Erythroblast (primary cell): ENCODE measurements at regions not wholly inside any gene's neighbourhood (a gene's known extent, or its start where the extent isn't known, plus 50 kb on each side); places are given as distances from the start of the nearest gene placed in this dataset.

Source experiments
- GATA1 ChIP-seq: IDR thresholded peaks from 2 replicates; pipeline ENCODE4 v1.6.1; 2011; ENCODE audit warnings: low read depth, mild to moderate bottlenecking, control low read depth, low read length, moderate library complexity
- POLR2A ChIP-seq: IDR thresholded peaks from 2 replicates; pipeline ENCODE4 v1.6.1; 2011; ENCODE audit warnings: mild to moderate bottlenecking, low read length

DNA sequence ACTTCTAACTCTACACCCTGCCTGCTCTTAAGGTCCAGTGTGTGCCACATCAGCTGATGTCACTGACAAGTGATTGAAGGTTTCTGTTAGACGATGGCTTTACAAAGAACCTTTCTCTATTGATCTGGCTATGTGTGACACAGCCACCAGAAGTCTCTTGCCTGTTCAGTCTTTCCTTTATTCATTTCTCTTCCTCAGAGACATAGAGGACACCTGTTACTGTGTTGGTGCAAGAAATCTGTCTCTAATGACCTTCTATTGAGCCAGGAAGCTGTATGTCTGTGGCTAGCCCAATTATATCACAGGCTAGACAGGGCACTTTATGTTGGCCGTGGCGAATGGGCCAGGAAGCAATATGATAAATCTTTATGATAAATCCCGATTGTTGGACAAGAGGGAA is 173.3 kb upstream of the GAP43 start:
- no peak for TF ChIP-seq POLR2A
- no peak for TF ChIP-seq GATA1
